ENCODE measurements at regions not wholly inside any gene's neighbourhood (a gene's known extent, or its start where the extent isn't known, plus 50 kb on each side); places are given as distances from the start of the nearest gene placed in this dataset.

- H4K8ac ChIP-seq (ENCODE audit: low read depth, low read length): no peak overlapping the region
- DNase-seq: no peak
- no peak overlapping the region for H4K5ac ChIP-seq (ENCODE audit: low read length)
- no peak overlapping the region for H2BK120ac ChIP-seq (ENCODE audit: low read depth, low read length)
- H3K23ac ChIP-seq (ENCODE audit: low read length): no peak overlapping the region
- no peak overlapping the region for H3K4ac ChIP-seq (ENCODE audit: low read depth, low read length)
- H2BK15ac ChIP-seq (replicated peaks; ENCODE audit: low read depth): no peak overlapping the region
- no peaks in the 10 kb centered on the region for H3K4me1 ChIP-seq (ENCODE audit: control insufficient read depth, low read depth, low read length)
- no peak overlapping the region for H3K4me2 ChIP-seq (ENCODE audit: low read length)
- H3K79me1 ChIP-seq (ENCODE audit: low read length): no peaks in the 10 kb centered on the region
- H3K36me3 ChIP-seq (ENCODE audit: control insufficient read depth, insufficient read depth, low read length): no peaks in the 10 kb centered on the region
- H3K27me3 ChIP-seq (ENCODE audit: insufficient read depth, low read length, poor library complexity): no peaks in the 10 kb centered on the region
- no peaks in the 10 kb centered on the region for H3K79me2 ChIP-seq (ENCODE audit: control insufficient read depth, insufficient read depth, low read length)
- no peak overlapping the region for H3K56ac ChIP-seq (ENCODE audit: low read length)
- no peak overlapping the region for H3K27ac ChIP-seq (ENCODE audit: low read depth, low read length)
- H3K9ac ChIP-seq (ENCODE audit: low read length): no peak overlapping the region
- H3K18ac ChIP-seq (ENCODE audit: low read length): no peak overlapping the region
- no peak overlapping the region for H2AK5ac ChIP-seq (ENCODE audit: low read length)
- no peak overlapping the region for H3K4me3 ChIP-seq (ENCODE audit: low read length)
- no peak overlapping the region for H2BK5ac ChIP-seq (ENCODE audit: low read length)
- no CpG with 5 or more reads among the region's 1 CpG for WGBS (ENCODE audit: extremely low coverage, insufficient coverage, low lambda C conversion rate)
Observed at GRCh38 chr3:39605837-39606236, 138.4 kb downstream of the MOBP start.

GRCh38 chr3:39626198-39626597 lies 158.7 kb downstream of the MOBP start:
- DNase-seq: no peak
- Histone ChIP-seq H3K23ac (ENCODE audit: low read length) (no peak overlapping the region), H2AK5ac (ENCODE audit: low read length) (no peak overlapping the region), H2BK15ac (replicated peaks; ENCODE audit: low read depth) (no peak overlapping the region), H3K27me3 (ENCODE audit: insufficient read depth, low read length, poor library complexity) (no peaks in the 10 kb centered on the region), H3K36me3 (ENCODE audit: control insufficient read depth, insufficient read depth, low read length) (no peaks in the 10 kb centered on the region), H3K18ac (ENCODE audit: low read length) (no peak overlapping the region), H3K4me3 (ENCODE audit: low read length) (no peak overlapping the region), H3K9ac (ENCODE audit: low read length) (no peak overlapping the region), H3K27ac (ENCODE audit: low read depth, low read length) (no peak overlapping the region), H3K79me1 (ENCODE audit: low read length) (no peaks in the 10 kb centered on the region), H3K4me1 (ENCODE audit: control insufficient read depth, low read depth, low read length) (no peaks in the 10 kb centered on the region), H4K5ac (ENCODE audit: low read length) (no peak overlapping the region), H2BK5ac (ENCODE audit: low read length) (no peak overlapping the region), H3K56ac (ENCODE audit: low read length) (no peak overlapping the region), H3K4me2 (ENCODE audit: low read length) (no peak overlapping the region), H4K8ac (ENCODE audit: low read depth, low read length) (no peak overlapping the region), H3K4ac (ENCODE audit: low read depth, low read length) (no peak overlapping the region), H2BK120ac (ENCODE audit: low read depth, low read length) (no peak overlapping the region), H3K79me2 (ENCODE audit: control insufficient read depth, insufficient read depth, low read length) (no peaks in the 10 kb centered on the region)
- no CpG with 5 or more reads among the region's 1 CpG for WGBS (ENCODE audit: extremely low coverage, insufficient coverage, low lambda C conversion rate)

GRCh38 chr3:39631136-39631535 lies 163.7 kb downstream of the MOBP start:
- Histone ChIP-seq H4K8ac (ENCODE audit: low read depth, low read length) (no peak overlapping the region), H3K4ac (ENCODE audit: low read depth, low read length) (no peak overlapping the region), H3K27ac (ENCODE audit: low read depth, low read length) (no peak overlapping the region), H2BK5ac (ENCODE audit: low read length) (no peak overlapping the region), H3K36me3 (ENCODE audit: control insufficient read depth, insufficient read depth, low read length) (no peaks in the 10 kb centered on the region), H3K79me2 (ENCODE audit: control insufficient read depth, insufficient read depth, low read length) (no peaks in the 10 kb centered on the region), H3K56ac (ENCODE audit: low read length) (no peak overlapping the region), H3K18ac (ENCODE audit: low read length) (no peak overlapping the region), H3K23ac (ENCODE audit: low read length) (no peak overlapping the region), H2BK15ac (replicated peaks; ENCODE audit: low read depth) (no peak overlapping the region), H4K5ac (ENCODE audit: low read length) (no peak overlapping the region), H3K4me1 (ENCODE audit: control insufficient read depth, low read depth, low read length) (no peaks in the 10 kb centered on the region), H3K9ac (ENCODE audit: low read length) (no peak overlapping the region), H2AK5ac (ENCODE audit: low read length) (no peak overlapping the region), H3K4me2 (ENCODE audit: low read length) (no peak overlapping the region), H3K27me3 (ENCODE audit: insufficient read depth, low read length, poor library complexity) (no peaks in the 10 kb centered on the region), H3K79me1 (ENCODE audit: low read length) (no peaks in the 10 kb centered on the region), H3K4me3 (ENCODE audit: low read length) (no peak overlapping the region), H2BK120ac (ENCODE audit: low read depth, low read length) (no peak overlapping the region)
- WGBS (ENCODE audit: extremely low coverage, insufficient coverage, low lambda C conversion rate): no CpG with 5 or more reads among the region's 5 CpGs
- no peak for DNase-seq

GRCh38 chr3:39637807-39638206 lies 170.3 kb downstream of the MOBP start:
- H4K8ac ChIP-seq (ENCODE audit: low read depth, low read length): no peak overlapping the region
- H3K4me3 ChIP-seq (ENCODE audit: low read length): no peak overlapping the region
- H3K27me3 ChIP-seq (ENCODE audit: insufficient read depth, low read length, poor library complexity): no peaks in the 10 kb centered on the region
- H3K27ac ChIP-seq (ENCODE audit: low read depth, low read length): no peak overlapping the region
- no peak overlapping the region for H3K23ac ChIP-seq (ENCODE audit: low read length)
- no peak overlapping the region for H2BK5ac ChIP-seq (ENCODE audit: low read length)
- H3K18ac ChIP-seq (ENCODE audit: low read length): no peak overlapping the region
- no peaks in the 10 kb centered on the region for H3K79me1 ChIP-seq (ENCODE audit: low read length)
- H2AK5ac ChIP-seq (ENCODE audit: low read length): no peak overlapping the region
- no peak overlapping the region for H3K9ac ChIP-seq (ENCODE audit: low read length)
- peak; percentile 52 for DNase-seq
- H3K79me2 ChIP-seq (ENCODE audit: control insufficient read depth, insufficient read depth, low read length): no peaks in the 10 kb centered on the region
- H2BK120ac ChIP-seq (ENCODE audit: low read depth, low read length): no peak overlapping the region
- H3K36me3 ChIP-seq (ENCODE audit: control insufficient read depth, insufficient read depth, low read length): no peaks in the 10 kb centered on the region
- no peak overlapping the region for H2BK15ac ChIP-seq (replicated peaks; ENCODE audit: low read depth)
- WGBS (ENCODE audit: extremely low coverage, insufficient coverage, low lambda C conversion rate): no CpG with 5 or more reads among the region's 1 CpG
- no peak overlapping the region for H4K5ac ChIP-seq (ENCODE audit: low read length)
- H3K4me2 ChIP-seq (ENCODE audit: low read length): no peak overlapping the region
- no peak overlapping the region for H3K4ac ChIP-seq (ENCODE audit: low read depth, low read length)
- no peak overlapping the region for H3K56ac ChIP-seq (ENCODE audit: low read length)
- peaks cover 2% of the 10 kb centered on the region for H3K4me1 ChIP-seq (ENCODE audit: control insufficient read depth, low read depth, low read length)

GRCh38 chr3:39638301-39638700 lies 170.8 kb downstream of the MOBP start:
- no peak for DNase-seq
- no peak overlapping the region for H3K23ac ChIP-seq (ENCODE audit: low read length)
- no peak overlapping the region for H3K27ac ChIP-seq (ENCODE audit: low read depth, low read length)
- peak overlapping the region; percentile 24 for H3K18ac ChIP-seq (ENCODE audit: low read length)
- no peak overlapping the region for H2BK15ac ChIP-seq (replicated peaks; ENCODE audit: low read depth)
- WGBS (ENCODE audit: extremely low coverage, insufficient coverage, low lambda C conversion rate): no CpG with 5 or more reads among the region's 6 CpGs
- H2BK120ac ChIP-seq (ENCODE audit: low read depth, low read length): no peak overlapping the region
- no peaks in the 10 kb centered on the region for H3K79me1 ChIP-seq (ENCODE audit: low read length)
- no peak overlapping the region for H3K4me2 ChIP-seq (ENCODE audit: low read length)
- H2AK5ac ChIP-seq (ENCODE audit: low read length): no peak overlapping the region
- no peak overlapping the region for H3K56ac ChIP-seq (ENCODE audit: low read length)
- no peak overlapping the region for H2BK5ac ChIP-seq (ENCODE audit: low read length)
- H3K36me3 ChIP-seq (ENCODE audit: control insufficient read depth, insufficient read depth, low read length): no peaks in the 10 kb centered on the region
- peaks cover 2% of the 10 kb centered on the region for H3K4me1 ChIP-seq (ENCODE audit: control insufficient read depth, low read depth, low read length)
- H3K9ac ChIP-seq (ENCODE audit: low read length): no peak overlapping the region
- no peak overlapping the region for H3K4me3 ChIP-seq (ENCODE audit: low read length)
- no peak overlapping the region for H4K5ac ChIP-seq (ENCODE audit: low read length)
- H3K27me3 ChIP-seq (ENCODE audit: insufficient read depth, low read length, poor library complexity): no peaks in the 10 kb centered on the region
- H3K4ac ChIP-seq (ENCODE audit: low read depth, low read length): no peak overlapping the region
- no peaks in the 10 kb centered on the region for H3K79me2 ChIP-seq (ENCODE audit: control insufficient read depth, insufficient read depth, low read length)
- no peak overlapping the region for H4K8ac ChIP-seq (ENCODE audit: low read depth, low read length)

- Histone ChIP-seq H3K79me2 (ENCODE audit: control insufficient read depth, insufficient read depth, low read length) (no peaks in the 10 kb centered on the region), H3K79me1 (ENCODE audit: low read length) (no peaks in the 10 kb centered on the region), H3K23ac (ENCODE audit: low read length) (no peak overlapping the region), H3K4me3 (ENCODE audit: low read length) (no peak overlapping the region), H4K8ac (ENCODE audit: low read depth, low read length) (no peak overlapping the region), H3K36me3 (ENCODE audit: control insufficient read depth, insufficient read depth, low read length) (no peaks in the 10 kb centered on the region), H3K18ac (ENCODE audit: low read length) (peak overlapping the region; percentile 92), H2BK5ac (ENCODE audit: low read length) (no peak overlapping the region), H3K4me2 (ENCODE audit: low read length) (no peak overlapping the region), H2AK5ac (ENCODE audit: low read length) (no peak overlapping the region), H3K4ac (ENCODE audit: low read depth, low read length) (no peak overlapping the region), H3K9ac (ENCODE audit: low read length) (no peak overlapping the region), H2BK120ac (ENCODE audit: low read depth, low read length) (no peak overlapping the region), H3K56ac (ENCODE audit: low read length) (no peak overlapping the region), H4K5ac (ENCODE audit: low read length) (no peak overlapping the region), H2BK15ac (replicated peaks; ENCODE audit: low read depth) (no peak overlapping the region), H3K27ac (ENCODE audit: low read depth, low read length) (no peak overlapping the region), H3K4me1 (ENCODE audit: control insufficient read depth, low read depth, low read length) (peaks cover 2% of the 10 kb centered on the region), H3K27me3 (ENCODE audit: insufficient read depth, low read length, poor library complexity) (no peaks in the 10 kb centered on the region)
- DNase-seq: peak; percentile 94
- no CpG with 5 or more reads among the region's 5 CpGs for WGBS (ENCODE audit: extremely low coverage, insufficient coverage, low lambda C conversion rate)
Observed at GRCh38 chr3:39639344-39640236, 169.8 kb upstream of the MYRIP start.
